HFFc6 (cell line): ENCODE measurements at regions not wholly inside any gene's neighbourhood (a gene's known extent, or its start where the extent isn't known, plus 50 kb on each side); places are given as distances from the start of the nearest gene placed in this dataset.
"Not testable (repeated sequence)": the region's sequence is repeated elsewhere in the genome, so short reads cannot be mapped to it uniquely, and the experiment has no call there.

ENCODE experiments used
- DNase-seq: peaks from one replicate; pipeline ENCODE4 v3.0.0-alpha.2; 2018
- H3K27ac Mint-ChIP-seq: 2 replicates; pipeline ENCODE4 v1.8.0; 2020; ENCODE audit warnings: mild to moderate bottlenecking, mixed read lengths
- H3K27me3 Mint-ChIP-seq: 2 replicates; pipeline ENCODE4 v1.8.0; 2021; ENCODE audit warnings: mild to moderate bottlenecking, moderate library complexity, mixed read lengths; ENCODE audit not compliant: insufficient read depth
- H3K36me3 Mint-ChIP-seq: 2 replicates; pipeline ENCODE4 v1.8.0; 2021; ENCODE audit warnings: low read depth, mixed read lengths
- H3K4me1 Mint-ChIP-seq: 2 replicates; pipeline ENCODE4 v1.8.0; 2020; ENCODE audit warnings: low read depth, mixed read lengths
- H3K4me3 Mint-ChIP-seq: 2 replicates; pipeline ENCODE4 v1.8.0; 2020; ENCODE audit warnings: mild to moderate bottlenecking, moderate library complexity, mixed read lengths
- H3K9me3 Mint-ChIP-seq: 2 replicates; pipeline ENCODE4 v1.8.0; 2020; ENCODE audit warnings: mild to moderate bottlenecking, mixed read lengths
- TF ChIP-seq, protein P1 (sequence below): fragments of 200-600 bp; sonication (generic); IDR thresholded peaks from 2 replicates; pipeline ENCODE4 v1.5.0; 2021; ENCODE audit warnings: antibody characterized with exemption, mild to moderate bottlenecking

DNA sequence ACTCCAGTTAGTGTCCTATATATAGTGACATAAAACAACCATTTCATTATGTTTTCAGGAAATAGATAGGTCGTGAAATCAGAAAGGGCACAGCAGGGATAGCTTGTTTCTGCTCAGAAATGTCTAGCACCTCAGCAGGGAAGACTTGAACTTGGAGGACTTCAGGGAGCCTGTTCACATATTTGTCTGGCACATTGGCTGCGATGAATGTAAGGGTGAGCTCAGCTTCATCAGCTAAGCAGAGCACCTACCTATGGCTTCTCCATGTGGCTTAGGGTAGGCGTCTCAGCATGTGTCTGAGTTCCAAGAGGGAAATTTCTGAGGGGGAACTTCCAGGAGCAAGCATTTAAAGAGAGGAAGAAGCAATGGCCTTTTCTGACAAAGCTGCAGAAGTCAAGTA, 126.2 kb downstream of the PCDH10 start:
- H3K4me3 Mint-ChIP-seq = no peak overlapping the region
- H3K27me3 Mint-ChIP-seq = no peaks in the 10 kb centered on the region
- peaks cover 12% of the 10 kb centered on the region; the same call in 1 of the 2 replicates for H3K9me3 Mint-ChIP-seq
- no peak overlapping the region for H3K27ac Mint-ChIP-seq
- TF ChIP-seq, protein P1, sequence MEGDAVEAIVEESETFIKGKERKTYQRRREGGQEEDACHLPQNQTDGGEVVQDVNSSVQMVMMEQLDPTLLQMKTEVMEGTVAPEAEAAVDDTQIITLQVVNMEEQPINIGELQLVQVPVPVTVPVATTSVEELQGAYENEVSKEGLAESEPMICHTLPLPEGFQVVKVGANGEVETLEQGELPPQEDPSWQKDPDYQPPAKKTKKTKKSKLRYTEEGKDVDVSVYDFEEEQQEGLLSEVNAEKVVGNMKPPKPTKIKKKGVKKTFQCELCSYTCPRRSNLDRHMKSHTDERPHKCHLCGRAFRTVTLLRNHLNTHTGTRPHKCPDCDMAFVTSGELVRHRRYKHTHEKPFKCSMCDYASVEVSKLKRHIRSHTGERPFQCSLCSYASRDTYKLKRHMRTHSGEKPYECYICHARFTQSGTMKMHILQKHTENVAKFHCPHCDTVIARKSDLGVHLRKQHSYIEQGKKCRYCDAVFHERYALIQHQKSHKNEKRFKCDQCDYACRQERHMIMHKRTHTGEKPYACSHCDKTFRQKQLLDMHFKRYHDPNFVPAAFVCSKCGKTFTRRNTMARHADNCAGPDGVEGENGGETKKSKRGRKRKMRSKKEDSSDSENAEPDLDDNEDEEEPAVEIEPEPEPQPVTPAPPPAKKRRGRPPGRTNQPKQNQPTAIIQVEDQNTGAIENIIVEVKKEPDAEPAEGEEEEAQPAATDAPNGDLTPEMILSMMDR = no peak
- peaks cover 2% of the 10 kb centered on the region; the same call in 1 of the 2 replicates for H3K4me1 Mint-ChIP-seq
- H3K36me3 Mint-ChIP-seq = peaks cover 9% of the 10 kb centered on the region; the same call in 1 of the 2 replicates
- DNase-seq = no peak

DNA sequence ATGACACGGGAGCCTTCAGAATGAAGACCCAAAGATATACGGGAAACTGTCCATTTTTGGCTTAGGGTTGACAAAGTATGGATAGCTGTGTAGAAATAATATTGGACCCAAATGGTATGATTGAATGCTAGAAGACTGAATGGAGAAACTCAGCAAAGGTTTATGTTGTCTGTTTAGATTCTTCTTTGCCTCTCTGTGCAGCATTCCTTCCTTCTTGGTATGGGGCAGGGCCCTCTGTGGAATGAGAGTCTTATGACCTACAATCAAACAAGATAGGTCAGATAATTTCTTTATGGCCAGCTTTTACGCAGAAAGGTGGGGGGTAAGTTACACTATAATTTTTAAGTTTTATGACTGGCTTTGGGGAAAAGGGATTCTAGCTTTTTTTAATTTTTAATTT, 124.3 kb downstream of the PCDH10 start:
- H3K4me3 Mint-ChIP-seq = no peak overlapping the region
- TF ChIP-seq, protein P1 = no peak
- no peaks in the 10 kb centered on the region for H3K27me3 Mint-ChIP-seq
- H3K4me1 Mint-ChIP-seq = peaks cover 5% of the 10 kb centered on the region; the same call in 1 of the 2 replicates
- DNase-seq = no peak
- H3K9me3 Mint-ChIP-seq = peaks cover 12% of the 10 kb centered on the region; the same call in 1 of the 2 replicates
- no peak overlapping the region for H3K27ac Mint-ChIP-seq
- H3K36me3 Mint-ChIP-seq = peaks cover 9% of the 10 kb centered on the region; the same call in 1 of the 2 replicates

DNA sequence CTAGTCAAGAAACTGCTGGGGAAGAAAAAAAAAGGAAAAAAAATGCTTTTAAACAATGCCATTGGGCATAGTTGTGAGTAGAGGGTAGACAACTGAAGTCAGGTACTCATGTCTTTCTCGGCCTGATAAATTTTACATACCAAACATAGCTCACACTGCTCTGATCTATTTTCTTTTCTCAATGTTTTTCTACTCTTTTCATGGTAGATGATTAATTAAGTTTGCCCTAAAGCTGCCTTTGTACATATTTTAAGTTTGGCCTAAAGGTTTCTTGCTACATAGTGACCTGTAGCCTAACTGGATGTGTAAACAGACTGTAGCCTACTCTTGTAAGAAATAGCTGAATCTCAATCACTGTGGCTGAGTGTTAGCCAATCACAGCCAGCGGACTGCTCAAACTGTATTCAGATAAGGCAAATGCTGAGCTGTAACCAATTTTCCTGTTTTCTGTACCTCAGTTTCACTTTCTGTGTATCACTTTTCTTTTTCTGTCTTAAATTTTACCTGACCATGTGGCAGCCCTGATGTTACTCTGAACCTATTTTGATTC, 121.0 kb downstream of the PCDH10 start:
- no peaks in the 10 kb centered on the region for H3K36me3 Mint-ChIP-seq
- H3K27me3 Mint-ChIP-seq = no peaks in the 10 kb centered on the region
- peaks cover 5% of the 10 kb centered on the region; the same call in 1 of the 2 replicates for H3K4me1 Mint-ChIP-seq

DNA sequence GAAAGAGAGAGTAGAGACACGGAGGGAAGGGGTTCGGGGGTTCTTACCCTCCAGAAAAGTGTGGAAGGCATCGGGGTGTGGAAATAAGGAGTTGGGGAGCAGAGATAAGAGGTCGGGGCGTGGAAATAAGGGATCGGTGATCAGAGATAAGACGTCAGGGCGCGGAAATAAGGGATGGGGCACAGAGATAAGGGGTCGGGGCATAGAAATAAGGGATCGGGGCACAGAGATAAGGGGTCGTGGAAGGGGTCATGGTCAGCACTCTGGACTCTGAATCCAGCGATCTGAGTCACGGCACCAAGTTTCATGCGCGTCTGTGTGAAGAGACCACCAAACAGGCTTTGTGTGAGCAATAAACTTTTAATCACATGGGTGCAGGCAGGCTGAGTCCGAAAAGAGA, 119.1 kb downstream of the PCDH10 start:
- Mint-ChIP-seq H3K4me3 (no peak overlapping the region), H3K4me1 (peaks cover 5% of the 10 kb centered on the region; the same call in 1 of the 2 replicates), H3K36me3 (no peaks in the 10 kb centered on the region), H3K9me3 (no peaks in the 10 kb centered on the region; the same call in 1 of the 2 replicates), H3K27ac (no peak overlapping the region), H3K27me3 (no peaks in the 10 kb centered on the region)
- no peak for DNase-seq
- TF ChIP-seq, protein P1 = no peak

More for the DNA sequence above, 121.0 kb downstream of the PCDH10 start:
- no peak overlapping the region for H3K27ac Mint-ChIP-seq
- H3K4me3 Mint-ChIP-seq = no peak overlapping the region; the same call in 1 of the 2 replicates
- H3K9me3 Mint-ChIP-seq = no peaks in the 10 kb centered on the region
- TF ChIP-seq, protein P1 = no peak
- no peak for DNase-seq

- H3K27me3 Mint-ChIP-seq, H3K4me1 Mint-ChIP-seq, H3K9me3 Mint-ChIP-seq, H3K4me3 Mint-ChIP-seq, H3K27ac Mint-ChIP-seq, H3K36me3 Mint-ChIP-seq, DNase-seq: not testable (repeated sequence)
Observed at GRCh38 chr4:133267506-133267905, 118.4 kb downstream of the PCDH10 start.

DNA sequence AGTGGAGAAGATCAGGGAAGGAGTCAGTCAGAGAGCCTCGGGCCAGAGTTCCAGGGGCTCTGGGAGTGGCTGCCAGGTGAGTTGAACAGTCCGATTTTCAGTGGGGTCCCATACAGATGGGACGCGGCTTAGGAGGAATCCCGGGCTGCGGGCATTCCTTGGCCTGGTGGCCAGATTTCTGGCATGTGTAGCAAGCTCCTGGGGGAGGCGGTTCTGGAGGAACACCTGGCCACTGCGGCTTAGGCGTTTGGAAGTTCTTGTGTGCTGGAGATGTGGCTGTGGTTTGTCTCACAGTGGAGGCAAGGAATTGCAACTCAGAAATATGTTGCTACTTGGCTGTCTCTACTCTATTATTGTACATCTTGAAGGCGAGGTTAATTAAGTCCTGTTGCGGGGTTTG, 117.9 kb downstream of the PCDH10 start:
- H3K9me3 Mint-ChIP-seq, H3K27ac Mint-ChIP-seq, H3K4me1 Mint-ChIP-seq, DNase-seq, H3K4me3 Mint-ChIP-seq, H3K27me3 Mint-ChIP-seq, H3K36me3 Mint-ChIP-seq: not testable (repeated sequence)

DNA sequence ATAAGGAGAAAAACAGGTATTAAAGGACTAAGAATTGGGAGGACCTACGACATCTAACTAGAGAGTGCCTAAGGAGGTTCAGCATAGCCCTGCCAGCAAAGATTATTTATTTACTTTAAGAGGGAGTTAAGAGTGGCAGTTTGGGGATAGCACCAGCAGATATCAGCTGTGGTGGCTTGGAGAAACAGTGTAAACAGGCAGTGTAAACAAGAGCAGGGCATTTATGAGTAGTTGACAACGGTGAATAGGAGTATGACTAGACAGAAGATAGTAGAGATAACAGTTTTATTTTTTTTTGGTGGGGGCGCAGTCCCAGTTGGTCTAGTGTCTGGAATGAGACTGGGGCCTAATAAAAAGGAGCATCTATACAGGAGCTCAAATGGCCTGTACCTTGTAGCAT, 115.2 kb downstream of the PCDH10 start:
- H3K27me3 Mint-ChIP-seq, DNase-seq, H3K36me3 Mint-ChIP-seq, H3K4me1 Mint-ChIP-seq, H3K9me3 Mint-ChIP-seq, H3K27ac Mint-ChIP-seq, H3K4me3 Mint-ChIP-seq: not testable (repeated sequence)
